Lower leg skin (tissue), 3 donors: ENCODE measurements at regions not wholly inside any gene's neighbourhood (a gene's known extent, or its start where the extent isn't known, plus 50 kb on each side); places are given as distances from the start of the nearest gene placed in this dataset.

Source experiments
- POLR2A ChIP-seq, 2 donors: fragments of 450-650 bp; IDR thresholded peaks; one replicate each; pipeline ENCODE4 v1.6.1; 2016 to 2017; ENCODE audit warnings: antibody characterized with exemption in 2 of 2, mild to moderate bottlenecking in 1 of 2, moderate library complexity in 1 of 2
- TF ChIP-seq, protein P1 (sequence below), 3 donors: fragments of 450-650 bp; IDR thresholded peaks; one replicate each; pipeline ENCODE4 v1.5.1; 2016; ENCODE audit warnings: antibody characterized with exemption in 3 of 3, mild to moderate bottlenecking in 3 of 3, moderate library complexity in 2 of 3

GRCh38 chr10:125502276-125502675, 180.7 kb downstream of the TEX36 start:
- TF ChIP-seq, protein P1, sequence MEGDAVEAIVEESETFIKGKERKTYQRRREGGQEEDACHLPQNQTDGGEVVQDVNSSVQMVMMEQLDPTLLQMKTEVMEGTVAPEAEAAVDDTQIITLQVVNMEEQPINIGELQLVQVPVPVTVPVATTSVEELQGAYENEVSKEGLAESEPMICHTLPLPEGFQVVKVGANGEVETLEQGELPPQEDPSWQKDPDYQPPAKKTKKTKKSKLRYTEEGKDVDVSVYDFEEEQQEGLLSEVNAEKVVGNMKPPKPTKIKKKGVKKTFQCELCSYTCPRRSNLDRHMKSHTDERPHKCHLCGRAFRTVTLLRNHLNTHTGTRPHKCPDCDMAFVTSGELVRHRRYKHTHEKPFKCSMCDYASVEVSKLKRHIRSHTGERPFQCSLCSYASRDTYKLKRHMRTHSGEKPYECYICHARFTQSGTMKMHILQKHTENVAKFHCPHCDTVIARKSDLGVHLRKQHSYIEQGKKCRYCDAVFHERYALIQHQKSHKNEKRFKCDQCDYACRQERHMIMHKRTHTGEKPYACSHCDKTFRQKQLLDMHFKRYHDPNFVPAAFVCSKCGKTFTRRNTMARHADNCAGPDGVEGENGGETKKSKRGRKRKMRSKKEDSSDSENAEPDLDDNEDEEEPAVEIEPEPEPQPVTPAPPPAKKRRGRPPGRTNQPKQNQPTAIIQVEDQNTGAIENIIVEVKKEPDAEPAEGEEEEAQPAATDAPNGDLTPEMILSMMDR (IDR thresholded peaks at IDR 0.05): no peak
- TF ChIP-seq POLR2A (IDR thresholded peaks at IDR 0.05): no peak
